CD4-positive, alpha-beta T cell (primary cell): ENCODE measurements at regions not wholly inside any gene's neighbourhood (a gene's known extent, or its start where the extent isn't known, plus 50 kb on each side); places are given as distances from the start of the nearest gene placed in this dataset.

Source experiments
- ATAC-seq: fragments of 200-7000 bp; cut with Tn5 transposase; one replicate; pipeline ENCODE4 v1.10.0; 2022; ENCODE audit warnings: mild to moderate bottlenecking; ENCODE audit not compliant: poor library complexity
- CTCF ChIA-PET: fragments of 350-600 bp; sonication (Branson Sonifier 250); formaldehyde crosslinking; loops from one replicate; lab custom pipeline; 2021; ENCODE audit warnings: antibody characterized with exemption, inconsistent platforms; lab: Charles Lee
- POLR2A ChIA-PET: fragments of 350-600 bp; sonication (Branson Sonifier 250); formaldehyde crosslinking; loops from one replicate; lab custom pipeline; 2021; ENCODE audit warnings: antibody characterized with exemption, inconsistent platforms; lab: Charles Lee
- DNase-seq, 14 experiments: peaks; one replicate each; pipeline ENCODE4 v3.0.0-alpha.2; 2013 to 2020; ENCODE audit warnings: mixed read lengths in 2 of 14
- H3K27ac ChIP-seq, 2 donors: one replicate each; pipeline versions ENCODE4 v1.5.1 to v1.7.0; 2013; ENCODE audit warnings: low read length in 2 of 2, low read depth in 1 of 2, mild to moderate bottlenecking in 1 of 2
- H3K27me3 ChIP-seq, 2 experiments: 1 replicate in 1 of 2; 2 replicates in 1 of 2; pipeline versions ENCODE4 v1.6.1 to v1.7.0; 2013; ENCODE audit warnings: low read length in 2 of 2, control low read depth in 1 of 2, mild to moderate bottlenecking in 1 of 2, moderate library complexity in 1 of 2; ENCODE audit not compliant: insufficient read depth in 2 of 2, control insufficient read depth in 1 of 2
- H3K36me3 ChIP-seq: one replicate; pipeline ENCODE4 v1.6.1; 2013; ENCODE audit warnings: low read length, control low read depth; ENCODE audit not compliant: insufficient read depth
- H3K4me1 ChIP-seq: one replicate; pipeline ENCODE4 v1.6.1; 2013; ENCODE audit warnings: low read length, control low read depth; ENCODE audit not compliant: insufficient read depth
- H3K4me3 ChIP-seq: one replicate; pipeline ENCODE4 v1.5.1; 2013; ENCODE audit warnings: mild to moderate bottlenecking, low read length, moderate library complexity
- H3K9me3 ChIP-seq, 2 experiments: 1 replicate in 1 of 2; 2 replicates in 1 of 2; pipeline versions ENCODE4 v1.6.1 to v1.7.0; 2013; ENCODE audit warnings: low read length in 2 of 2, mild to moderate bottlenecking in 2 of 2, control low read depth in 1 of 2, moderate library complexity in 1 of 2; ENCODE audit not compliant: control insufficient read depth in 1 of 2, insufficient read depth in 1 of 2
- H3K27ac Mint-ChIP-seq: one replicate; pipeline ENCODE4 v1.8.0; 2020; ENCODE audit warnings: mixed read lengths
- H3K27me3 Mint-ChIP-seq: one replicate; pipeline ENCODE4 v1.8.0; 2021; ENCODE audit warnings: mixed read lengths
- H3K36me3 Mint-ChIP-seq: one replicate; pipeline ENCODE4 v1.8.0; 2021; ENCODE audit warnings: low read depth, mixed read lengths
- H3K4me1 Mint-ChIP-seq: one replicate; pipeline ENCODE4 v1.8.0; 2021; ENCODE audit warnings: low read depth, mixed read lengths
- H3K4me3 Mint-ChIP-seq: one replicate; pipeline ENCODE4 v1.8.0; 2020; ENCODE audit warnings: mild to moderate bottlenecking, mixed read lengths
- H3K9me3 Mint-ChIP-seq: one replicate; pipeline ENCODE4 v1.8.0; 2020; ENCODE audit warnings: mixed read lengths
- intact Hi-C, 2 experiments: fragments of 100-400 bp; cut with DNase I in 1 of 2; cut with micrococcal nuclease in 1 of 2; formaldehyde crosslinking; loops; one replicate each; pipeline versions ENCODE4 v1.15.1 to v1.9.0; 2023 to 2025; cut with DNase I, micrococcal nuclease
- TF ChIP-seq, protein P1 (sequence below): fragments of 200-600 bp; IDR thresholded peaks from one replicate; pipeline ENCODE4 v1.8.0; 2022; ENCODE audit warnings: antibody characterized with exemption, mild to moderate bottlenecking

DNA sequence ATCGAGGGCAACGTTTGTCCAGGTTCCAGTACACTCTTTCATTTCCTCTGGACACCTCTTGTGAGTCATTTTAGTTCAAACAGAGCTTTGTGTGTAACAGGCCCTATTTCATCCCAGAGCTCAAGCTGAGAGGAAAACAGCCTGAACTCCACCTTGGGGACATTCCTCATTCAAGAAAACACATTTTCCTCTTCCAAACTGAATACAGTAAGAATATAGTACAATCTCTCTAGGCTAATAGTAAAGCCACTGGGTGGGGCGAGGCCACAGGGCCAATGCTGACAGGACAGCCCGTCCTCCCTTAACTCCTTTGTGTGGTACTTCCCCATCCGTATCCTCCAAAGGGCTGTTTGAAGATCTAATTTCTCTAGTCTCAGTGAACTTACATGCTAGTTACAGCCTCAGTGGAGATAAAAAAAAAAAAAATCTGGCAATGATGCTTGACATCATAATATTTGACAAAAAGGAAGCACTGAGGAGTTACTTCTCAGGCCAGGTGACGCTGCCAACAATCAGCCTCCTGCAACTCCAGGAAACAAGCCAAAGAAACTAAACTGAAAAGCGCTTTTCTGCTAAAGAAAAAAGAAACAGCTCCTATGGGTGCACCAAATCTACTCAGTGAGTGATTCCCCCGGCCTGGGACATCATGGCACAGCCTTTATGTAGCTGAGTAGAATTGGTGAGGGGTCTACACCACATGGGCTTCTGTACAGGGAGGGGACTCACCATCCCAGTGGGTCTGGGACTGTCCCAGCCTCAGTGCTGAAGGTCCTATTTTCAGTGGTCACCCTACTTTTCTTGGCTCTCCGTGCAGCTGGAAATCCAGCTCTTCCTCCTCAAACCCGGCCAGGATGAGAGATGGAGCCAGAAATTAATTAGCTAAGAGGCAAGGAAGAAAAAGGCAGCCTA, 238.2 kb upstream of the NEBL start:
- Mint-ChIP-seq H3K36me3 (no peaks in the 10 kb centered on the region), H3K9me3 (no peaks in the 10 kb centered on the region), H3K27ac (no peak overlapping the region), H3K27me3 (peaks cover 22% of the 10 kb centered on the region), H3K4me1 (no peaks in the 10 kb centered on the region), H3K4me3 (no peak overlapping the region)
- DNase-seq (no peak), ATAC-seq (no peak)
- no peaks in the 10 kb centered on the region for H3K4me1 ChIP-seq
- intact Hi-C loops: no loop called here
- H3K36me3 ChIP-seq: no peaks in the 10 kb centered on the region
- CTCF ChIA-PET: no interaction called here
- no peak overlapping the region for H3K4me3 ChIP-seq
- no peaks in the 10 kb centered on the region for H3K9me3 ChIP-seq
- peaks cover 0 to 6% of the 10 kb centered on the region in 2 experiments for H3K27me3 ChIP-seq
- TF ChIP-seq, protein P1, sequence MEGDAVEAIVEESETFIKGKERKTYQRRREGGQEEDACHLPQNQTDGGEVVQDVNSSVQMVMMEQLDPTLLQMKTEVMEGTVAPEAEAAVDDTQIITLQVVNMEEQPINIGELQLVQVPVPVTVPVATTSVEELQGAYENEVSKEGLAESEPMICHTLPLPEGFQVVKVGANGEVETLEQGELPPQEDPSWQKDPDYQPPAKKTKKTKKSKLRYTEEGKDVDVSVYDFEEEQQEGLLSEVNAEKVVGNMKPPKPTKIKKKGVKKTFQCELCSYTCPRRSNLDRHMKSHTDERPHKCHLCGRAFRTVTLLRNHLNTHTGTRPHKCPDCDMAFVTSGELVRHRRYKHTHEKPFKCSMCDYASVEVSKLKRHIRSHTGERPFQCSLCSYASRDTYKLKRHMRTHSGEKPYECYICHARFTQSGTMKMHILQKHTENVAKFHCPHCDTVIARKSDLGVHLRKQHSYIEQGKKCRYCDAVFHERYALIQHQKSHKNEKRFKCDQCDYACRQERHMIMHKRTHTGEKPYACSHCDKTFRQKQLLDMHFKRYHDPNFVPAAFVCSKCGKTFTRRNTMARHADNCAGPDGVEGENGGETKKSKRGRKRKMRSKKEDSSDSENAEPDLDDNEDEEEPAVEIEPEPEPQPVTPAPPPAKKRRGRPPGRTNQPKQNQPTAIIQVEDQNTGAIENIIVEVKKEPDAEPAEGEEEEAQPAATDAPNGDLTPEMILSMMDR: no peak
- POLR2A ChIA-PET: no interaction called here
- H3K27ac ChIP-seq: no peak overlapping the region

DNA sequence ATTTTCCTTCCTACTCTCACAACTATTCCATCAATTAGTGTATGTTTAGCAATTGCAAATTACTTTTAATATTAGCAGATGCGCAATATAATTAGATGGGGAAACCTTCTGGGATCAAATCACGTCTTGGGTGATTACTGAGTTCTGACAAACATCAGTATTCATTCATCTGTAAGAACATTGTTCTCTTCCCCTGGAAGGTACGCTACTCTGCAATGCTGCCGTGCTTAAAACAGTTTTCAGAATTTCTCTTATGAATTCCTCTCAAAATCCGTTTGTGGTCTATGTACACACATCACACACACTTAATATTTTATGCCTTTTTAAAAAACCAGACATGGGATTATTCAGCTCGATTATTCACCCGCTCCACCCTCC, 237.5 kb upstream of the NEBL start:
- TF ChIP-seq, protein P1: no peak
- no peaks in the 10 kb centered on the region for H3K36me3 ChIP-seq
- no peaks in the 10 kb centered on the region for H3K4me1 Mint-ChIP-seq
- H3K27ac ChIP-seq: no peak overlapping the region
- no peak overlapping the region for H3K27ac Mint-ChIP-seq
- ChIA-PET POLR2A (no interaction called here), CTCF (no interaction called here)
- peaks cover 22% of the 10 kb centered on the region for H3K27me3 Mint-ChIP-seq
- ATAC-seq: no peak
- intact Hi-C loops: no loop called here
- no peak overlapping the region for H3K4me3 ChIP-seq
- H3K9me3 Mint-ChIP-seq: no peaks in the 10 kb centered on the region
- H3K4me3 Mint-ChIP-seq: no peak overlapping the region
- H3K4me1 ChIP-seq: no peaks in the 10 kb centered on the region
- H3K27me3 ChIP-seq: peaks cover 0 to 6% of the 10 kb centered on the region in 2 experiments
- H3K9me3 ChIP-seq: no peaks in the 10 kb centered on the region
- H3K36me3 Mint-ChIP-seq: no peaks in the 10 kb centered on the region
- DNase-seq: no peak

DNA sequence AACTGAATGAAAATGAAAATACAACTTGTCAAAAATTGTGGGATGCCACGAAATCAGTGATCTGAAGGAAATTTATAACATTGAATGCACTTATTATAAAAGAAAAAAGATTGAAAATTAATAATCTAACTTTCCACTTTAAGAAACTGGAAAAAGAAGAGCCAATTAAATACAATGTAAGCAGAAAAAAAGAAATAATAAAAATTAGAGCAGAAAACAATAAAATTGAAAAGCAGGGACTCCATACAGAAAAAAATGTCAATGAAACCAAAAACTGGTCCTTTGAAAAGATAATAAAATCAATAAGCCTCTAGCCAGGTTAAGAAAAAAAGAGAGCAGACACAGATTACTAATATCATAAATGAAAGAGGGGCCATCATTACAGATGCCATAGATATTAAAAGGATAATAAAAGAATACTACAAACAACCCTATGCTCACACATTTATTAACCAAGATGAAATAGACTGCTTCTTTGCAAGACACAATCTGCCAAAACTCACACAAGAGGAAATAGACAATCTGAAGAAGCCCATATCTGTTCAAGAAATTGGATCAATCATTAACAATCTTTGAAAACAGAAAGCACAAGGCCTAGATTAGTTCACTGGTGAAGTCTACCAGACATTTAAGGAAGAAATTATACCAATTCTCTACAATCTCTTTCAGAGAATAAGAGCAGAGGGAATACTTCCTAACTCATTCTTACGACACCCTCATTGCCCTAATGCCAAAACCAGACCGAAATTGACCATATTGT, 233.8 kb upstream of the NEBL start:
- ATAC-seq (no peak), DNase-seq (no peak)
- Histone ChIP-seq H3K27ac (no peak overlapping the region), H3K4me1 (no peaks in the 10 kb centered on the region), H3K9me3 (peaks cover 0 to 2% of the 10 kb centered on the region in 2 experiments), H3K27me3 (peaks cover 0 to 6% of the 10 kb centered on the region in 2 experiments), H3K36me3 (no peaks in the 10 kb centered on the region), H3K4me3 (no peak overlapping the region)
- intact Hi-C loops: no loop called here
- H3K27me3 Mint-ChIP-seq: peaks cover 12% of the 10 kb centered on the region
- no peaks in the 10 kb centered on the region for H3K4me1 Mint-ChIP-seq
- H3K36me3 Mint-ChIP-seq: no peaks in the 10 kb centered on the region
- POLR2A ChIA-PET: no interaction called here
- H3K4me3 Mint-ChIP-seq: no peak overlapping the region
- no peaks in the 10 kb centered on the region for H3K9me3 Mint-ChIP-seq
- TF ChIP-seq, protein P1: no peak
- H3K27ac Mint-ChIP-seq: no peak overlapping the region
- CTCF ChIA-PET: no interaction called here
